ENCODE measurements at regions not wholly inside any gene's neighbourhood (a gene's known extent, or its start where the extent isn't known, plus 50 kb on each side); places are given as distances from the start of the nearest gene placed in this dataset.

DNA sequence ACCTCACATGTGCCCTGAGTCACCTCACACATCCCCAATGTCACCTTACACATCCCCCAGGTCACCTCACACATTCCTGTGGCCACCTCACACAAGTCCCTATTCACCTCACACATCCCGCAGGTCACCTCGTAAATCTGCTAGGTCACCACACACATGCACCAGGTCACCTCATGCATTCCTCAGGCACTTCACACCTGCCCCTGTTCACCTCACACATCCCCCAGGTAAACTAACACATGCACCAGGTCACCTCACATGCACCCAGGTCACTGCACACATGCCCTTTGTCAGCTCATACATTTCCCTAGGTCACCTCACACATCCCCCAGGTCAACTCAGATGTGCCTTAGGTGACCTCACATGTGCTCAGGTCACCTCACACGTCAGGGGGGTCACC, 639.8 kb downstream of the TMEM121 start:
- no peak for TF ChIP-seq TAF1 (IDR thresholded peaks at IDR 0.05; ENCODE audit: low read depth)
- no peak for TF ChIP-seq EP300 (IDR thresholded peaks at IDR 0.05; ENCODE audit: borderline replicate concordance)
- TF ChIP-seq YY1 (IDR thresholded peaks at IDR 0.05; ENCODE audit: low read depth), result no peak
- no peak for TF ChIP-seq CREB1 (IDR thresholded peaks at IDR 0.05; ENCODE audit: low read depth)
- TF ChIP-seq ZBTB7A (IDR thresholded peaks at IDR 0.05; ENCODE audit: low read depth), result no peak
- TF ChIP-seq, protein P1, sequence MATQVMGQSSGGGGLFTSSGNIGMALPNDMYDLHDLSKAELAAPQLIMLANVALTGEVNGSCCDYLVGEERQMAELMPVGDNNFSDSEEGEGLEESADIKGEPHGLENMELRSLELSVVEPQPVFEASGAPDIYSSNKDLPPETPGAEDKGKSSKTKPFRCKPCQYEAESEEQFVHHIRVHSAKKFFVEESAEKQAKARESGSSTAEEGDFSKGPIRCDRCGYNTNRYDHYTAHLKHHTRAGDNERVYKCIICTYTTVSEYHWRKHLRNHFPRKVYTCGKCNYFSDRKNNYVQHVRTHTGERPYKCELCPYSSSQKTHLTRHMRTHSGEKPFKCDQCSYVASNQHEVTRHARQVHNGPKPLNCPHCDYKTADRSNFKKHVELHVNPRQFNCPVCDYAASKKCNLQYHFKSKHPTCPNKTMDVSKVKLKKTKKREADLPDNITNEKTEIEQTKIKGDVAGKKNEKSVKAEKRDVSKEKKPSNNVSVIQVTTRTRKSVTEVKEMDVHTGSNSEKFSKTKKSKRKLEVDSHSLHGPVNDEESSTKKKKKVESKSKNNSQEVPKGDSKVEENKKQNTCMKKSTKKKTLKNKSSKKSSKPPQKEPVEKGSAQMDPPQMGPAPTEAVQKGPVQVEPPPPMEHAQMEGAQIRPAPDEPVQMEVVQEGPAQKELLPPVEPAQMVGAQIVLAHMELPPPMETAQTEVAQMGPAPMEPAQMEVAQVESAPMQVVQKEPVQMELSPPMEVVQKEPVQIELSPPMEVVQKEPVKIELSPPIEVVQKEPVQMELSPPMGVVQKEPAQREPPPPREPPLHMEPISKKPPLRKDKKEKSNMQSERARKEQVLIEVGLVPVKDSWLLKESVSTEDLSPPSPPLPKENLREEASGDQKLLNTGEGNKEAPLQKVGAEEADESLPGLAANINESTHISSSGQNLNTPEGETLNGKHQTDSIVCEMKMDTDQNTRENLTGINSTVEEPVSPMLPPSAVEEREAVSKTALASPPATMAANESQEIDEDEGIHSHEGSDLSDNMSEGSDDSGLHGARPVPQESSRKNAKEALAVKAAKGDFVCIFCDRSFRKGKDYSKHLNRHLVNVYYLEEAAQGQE (IDR thresholded peaks at IDR 0.05; ENCODE audit: low read depth), result no peak
- TF ChIP-seq, protein P2, sequence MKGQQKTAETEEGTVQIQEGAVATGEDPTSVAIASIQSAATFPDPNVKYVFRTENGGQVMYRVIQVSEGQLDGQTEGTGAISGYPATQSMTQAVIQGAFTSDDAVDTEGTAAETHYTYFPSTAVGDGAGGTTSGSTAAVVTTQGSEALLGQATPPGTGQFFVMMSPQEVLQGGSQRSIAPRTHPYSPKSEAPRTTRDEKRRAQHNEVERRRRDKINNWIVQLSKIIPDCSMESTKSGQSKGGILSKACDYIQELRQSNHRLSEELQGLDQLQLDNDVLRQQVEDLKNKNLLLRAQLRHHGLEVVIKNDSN (IDR thresholded peaks at IDR 0.05), result no peak
- TF ChIP-seq, protein P3, sequence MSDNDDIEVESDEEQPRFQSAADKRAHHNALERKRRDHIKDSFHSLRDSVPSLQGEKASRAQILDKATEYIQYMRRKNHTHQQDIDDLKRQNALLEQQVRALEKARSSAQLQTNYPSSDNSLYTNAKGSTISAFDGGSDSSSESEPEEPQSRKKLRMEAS (IDR thresholded peaks at IDR 0.05), result no peak
- TF ChIP-seq CEBPB (IDR thresholded peaks at IDR 0.05), result no peak
